Mesendoderm (in vitro differentiated cells): ENCODE measurements at regions not wholly inside any gene's neighbourhood (a gene's known extent, or its start where the extent isn't known, plus 50 kb on each side); places are given as distances from the start of the nearest gene placed in this dataset.

Source experiments
- DNase-seq: peaks from one replicate; pipeline ENCODE4 v3.0.0; 2013
- H2AK5ac ChIP-seq: 2 replicates; pipeline ENCODE4 v1.6.1; 2013; ENCODE audit warnings: low read length, inconsistent platforms
- H2BK120ac ChIP-seq: 2 replicates; pipeline ENCODE4 v1.6.1; 2013; ENCODE audit warnings: low read depth, mild to moderate bottlenecking, low read length, moderate library complexity, mixed read lengths
- H2BK15ac ChIP-seq: replicated peaks from 2 replicates; pipeline ENCODE4 v1.6.1; 2013; ENCODE audit warnings: low read depth, mild to moderate bottlenecking, moderate library complexity
- H2BK5ac ChIP-seq: 2 replicates; pipeline ENCODE4 v1.6.1; 2013; ENCODE audit warnings: low read length, inconsistent platforms
- H3K18ac ChIP-seq: 2 replicates; pipeline ENCODE4 v1.6.1; 2013; ENCODE audit warnings: mild to moderate bottlenecking, low read length, mixed read lengths
- H3K23ac ChIP-seq: one replicate; pipeline ENCODE4 v1.6.1; 2013; ENCODE audit warnings: low read length
- H3K27ac ChIP-seq: 2 replicates; pipeline ENCODE4 v1.5.1; 2013; ENCODE audit warnings: low read depth, mild to moderate bottlenecking, inconsistent platforms, low read length, moderate library complexity
- H3K27me3 ChIP-seq: 2 replicates; pipeline ENCODE4 v1.6.1; 2013; ENCODE audit warnings: low read length, control low read depth, mild to moderate bottlenecking, inconsistent platforms; ENCODE audit not compliant: insufficient read depth, poor library complexity
- H3K36me3 ChIP-seq: 2 replicates; pipeline ENCODE4 v1.6.1; 2013; ENCODE audit warnings: low read length, inconsistent platforms; ENCODE audit not compliant: control insufficient read depth, insufficient read depth
- H3K4ac ChIP-seq: one replicate; pipeline ENCODE4 v1.6.1; 2013; ENCODE audit warnings: low read depth, mild to moderate bottlenecking, low read length, moderate library complexity
- H3K4me1 ChIP-seq: 2 replicates; pipeline ENCODE4 v1.6.1; 2013; ENCODE audit warnings: low read depth, low read length, inconsistent platforms; ENCODE audit not compliant: control insufficient read depth
- H3K4me2 ChIP-seq: 2 replicates; pipeline ENCODE4 v1.6.1; 2013; ENCODE audit warnings: low read length
- H3K4me3 ChIP-seq: 2 replicates; pipeline ENCODE4 v1.5.1; 2013; ENCODE audit warnings: mild to moderate bottlenecking, low read length
- H3K56ac ChIP-seq: one replicate; pipeline ENCODE4 v1.6.1; 2013; ENCODE audit warnings: low read length
- H3K79me1 ChIP-seq: 2 replicates; pipeline ENCODE4 v1.6.1; 2013; ENCODE audit warnings: low read length, inconsistent platforms
- H3K79me2 ChIP-seq: 2 replicates; pipeline ENCODE4 v1.6.1; 2013; ENCODE audit warnings: mild to moderate bottlenecking, low read length; ENCODE audit not compliant: control insufficient read depth, insufficient read depth
- H3K9ac ChIP-seq: 2 replicates; pipeline ENCODE4 v1.6.1; 2013; ENCODE audit warnings: low read length, inconsistent platforms
- H4K5ac ChIP-seq: one replicate; pipeline ENCODE4 v1.6.1; 2013; ENCODE audit warnings: low read length
- H4K8ac ChIP-seq: one replicate; pipeline ENCODE4 v1.6.1; 2013; ENCODE audit warnings: low read depth, mild to moderate bottlenecking, control low read depth, low read length, moderate library complexity
- WGBS: extraction: QIAGEN DNeasy Blood & Tissue Kit; methylation state at CpG from one replicate; pipeline ENCODE4 v1.1.7; 2013; ENCODE audit warnings: low lambda C conversion rate, missing lambda C conversion rate; ENCODE audit not compliant: insufficient coverage; ENCODE audit errors: extremely low coverage; 5-methylcytosine and 5-hydroxymethylcytosine counted together

DNA sequence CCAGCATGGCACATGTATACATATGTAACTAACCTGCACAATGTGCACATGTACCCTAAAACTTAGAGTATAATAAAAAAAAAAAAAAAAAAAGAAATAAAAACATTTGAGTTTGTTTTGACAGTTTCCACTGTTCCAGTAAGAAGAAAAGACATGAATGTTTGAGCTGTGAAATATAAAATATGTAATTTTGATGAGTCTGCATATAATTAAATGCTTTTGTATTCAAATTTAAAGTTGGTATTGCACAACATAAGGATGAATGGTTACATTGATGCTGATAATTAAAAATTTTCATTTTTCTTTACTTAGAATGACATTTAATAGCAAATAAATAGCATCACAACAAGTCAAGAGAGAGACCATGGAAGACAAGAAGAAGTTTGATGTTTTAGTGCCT, 212.0 kb upstream of the RRP15 start:
- H3K27ac ChIP-seq = no peak overlapping the region
- H2BK120ac ChIP-seq = no peak overlapping the region
- H3K36me3 ChIP-seq = no peaks in the 10 kb centered on the region
- no peaks in the 10 kb centered on the region for H3K79me1 ChIP-seq
- no peaks in the 10 kb centered on the region for H3K27me3 ChIP-seq
- no peak overlapping the region for H3K4me2 ChIP-seq
- no peak for DNase-seq
- H3K4me1 ChIP-seq = no peaks in the 10 kb centered on the region
- H2BK15ac ChIP-seq = no peak overlapping the region
- no peak overlapping the region for H2AK5ac ChIP-seq
- no peaks in the 10 kb centered on the region for H3K79me2 ChIP-seq
- H4K8ac ChIP-seq = no peak overlapping the region
- H3K23ac ChIP-seq = no peak overlapping the region
- no peak overlapping the region for H4K5ac ChIP-seq
- no peak overlapping the region for H3K4me3 ChIP-seq
- no peak overlapping the region for H3K9ac ChIP-seq
- no peak overlapping the region for H3K18ac ChIP-seq
- no peak overlapping the region for H2BK5ac ChIP-seq
- no peak overlapping the region for H3K4ac ChIP-seq
- H3K56ac ChIP-seq = no peak overlapping the region

DNA sequence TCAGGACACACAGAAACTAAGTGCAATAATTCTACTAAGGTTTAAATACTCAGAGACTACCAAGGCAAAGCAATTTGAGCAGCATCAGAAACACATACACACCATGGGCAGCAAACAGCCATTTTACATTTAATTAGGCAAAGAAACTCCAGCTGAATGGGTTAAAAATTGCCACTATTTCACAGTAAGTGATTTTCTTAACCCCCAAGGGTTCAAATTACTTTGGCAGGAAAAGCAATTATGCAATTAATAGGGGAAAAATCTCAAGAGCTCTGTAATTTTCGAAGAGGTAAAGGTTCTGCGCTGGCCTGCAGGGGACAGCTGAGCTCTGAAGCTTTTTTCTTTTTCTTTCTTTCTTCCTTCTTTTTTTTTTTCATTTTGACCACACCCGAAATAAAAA, 206.2 kb upstream of the RRP15 start:
- Histone ChIP-seq H3K79me2 (no peaks in the 10 kb centered on the region), H4K8ac (no peak overlapping the region), H3K79me1 (no peaks in the 10 kb centered on the region), H3K4me1 (no peaks in the 10 kb centered on the region), H2BK120ac (no peak overlapping the region), H2BK15ac (no peak overlapping the region), H2BK5ac (no peak overlapping the region), H4K5ac (no peak overlapping the region), H3K4ac (no peak overlapping the region), H3K18ac (no peak overlapping the region), H3K23ac (no peak overlapping the region), H3K27me3 (no peaks in the 10 kb centered on the region), H3K9ac (no peak overlapping the region), H3K27ac (no peak overlapping the region), H2AK5ac (no peak overlapping the region), H3K4me3 (no peak overlapping the region), H3K4me2 (no peak overlapping the region), H3K56ac (no peak overlapping the region), H3K36me3 (no peaks in the 10 kb centered on the region)
- no peak for DNase-seq
- no CpG with 5 or more reads among the region's 3 CpGs for WGBS

DNA sequence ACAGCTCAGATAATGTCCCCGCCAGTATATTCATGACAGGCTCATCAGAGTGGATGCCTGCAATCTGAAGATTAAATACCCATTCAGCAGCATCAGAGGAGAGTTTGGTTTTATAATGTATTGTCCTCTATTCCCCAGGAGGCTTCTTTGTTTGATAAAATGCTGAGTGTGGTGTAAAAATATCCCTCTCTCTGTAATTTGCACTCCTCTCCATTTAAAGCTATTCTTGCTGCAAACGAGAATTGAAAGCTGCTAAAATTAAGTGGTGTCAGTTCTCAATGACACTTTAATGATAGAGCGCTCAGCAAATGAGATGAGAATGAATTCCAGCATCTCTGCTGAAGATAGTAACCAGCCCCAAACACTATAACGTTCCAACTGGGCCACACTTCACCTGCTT, 205.7 kb upstream of the RRP15 start:
- no peaks in the 10 kb centered on the region for H3K4me1 ChIP-seq
- WGBS = no CpG with 5 or more reads among the region's 4 CpGs
- H3K18ac ChIP-seq = no peak overlapping the region
- H2AK5ac ChIP-seq = no peak overlapping the region
- H3K9ac ChIP-seq = no peak overlapping the region
- no peak overlapping the region for H4K5ac ChIP-seq
- no peak overlapping the region for H2BK120ac ChIP-seq
- no peak overlapping the region for H3K23ac ChIP-seq
- no peak overlapping the region for H3K4ac ChIP-seq
- no peaks in the 10 kb centered on the region for H3K36me3 ChIP-seq
- no peak for DNase-seq
- H2BK15ac ChIP-seq = no peak overlapping the region
- H3K27ac ChIP-seq = no peak overlapping the region
- no peak overlapping the region for H4K8ac ChIP-seq
- H3K27me3 ChIP-seq = no peaks in the 10 kb centered on the region
- H2BK5ac ChIP-seq = no peak overlapping the region
- H3K79me2 ChIP-seq = no peaks in the 10 kb centered on the region
- no peaks in the 10 kb centered on the region for H3K79me1 ChIP-seq
- H3K56ac ChIP-seq = no peak overlapping the region
- H3K4me2 ChIP-seq = no peak overlapping the region
- no peak overlapping the region for H3K4me3 ChIP-seq

DNA sequence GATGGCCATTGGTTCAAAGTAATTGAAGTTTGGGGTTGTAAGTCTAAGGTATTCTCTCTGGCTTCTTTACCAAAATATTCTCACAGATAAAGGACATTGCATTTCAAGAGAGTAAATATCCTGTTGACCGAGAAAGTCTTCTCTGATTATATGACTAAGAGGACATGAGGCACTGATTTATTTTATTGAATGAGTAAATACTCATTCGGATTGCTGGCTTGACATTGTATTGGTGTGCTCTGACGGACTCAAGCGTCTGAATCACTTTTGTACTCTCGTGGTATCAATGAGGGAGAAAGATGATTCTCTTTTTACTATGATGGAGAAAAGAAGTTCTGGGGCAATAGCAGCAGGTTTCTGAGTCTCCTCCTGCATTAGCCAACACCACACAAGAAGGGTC, 205.3 kb upstream of the RRP15 start:
- H3K27me3 ChIP-seq = no peaks in the 10 kb centered on the region
- H3K79me1 ChIP-seq = no peaks in the 10 kb centered on the region
- no peak overlapping the region for H3K4me3 ChIP-seq

DNA sequence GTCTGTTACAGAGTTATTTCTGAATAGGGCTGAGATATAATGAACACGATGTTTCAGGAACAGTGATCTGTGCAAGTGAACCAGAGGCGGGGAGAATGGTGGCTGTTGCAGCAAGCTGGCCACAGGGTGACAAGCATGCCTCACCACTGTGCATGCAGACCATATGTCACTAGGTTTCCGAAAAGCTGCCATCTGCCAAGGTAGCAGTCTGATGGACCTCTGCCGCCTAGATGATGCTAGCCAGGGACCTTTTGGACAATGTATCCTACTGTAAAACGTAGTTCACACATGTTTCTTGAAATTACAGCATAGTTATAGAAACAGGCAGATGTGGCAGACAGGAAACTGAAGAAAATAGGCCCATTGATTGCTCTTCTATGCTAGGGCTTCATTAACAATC, 204.2 kb upstream of the RRP15 start:
- H3K4me1 ChIP-seq = no peaks in the 10 kb centered on the region
- no peak overlapping the region for H2BK15ac ChIP-seq
- H3K36me3 ChIP-seq = no peaks in the 10 kb centered on the region
- H3K4me3 ChIP-seq = no peak overlapping the region
- no peak overlapping the region for H4K8ac ChIP-seq
- no peak overlapping the region for H3K27ac ChIP-seq
- no CpG with 5 or more reads among the region's 5 CpGs for whole genome bisulfite sequencing
- no peaks in the 10 kb centered on the region for H3K27me3 ChIP-seq
- no peak overlapping the region for H3K4ac ChIP-seq
- H3K79me1 ChIP-seq = no peaks in the 10 kb centered on the region
- no peak overlapping the region for H3K4me2 ChIP-seq
- no peak overlapping the region for H2BK5ac ChIP-seq
- H2BK120ac ChIP-seq = no peak overlapping the region
- DNase-seq = no peak
- no peak overlapping the region for H2AK5ac ChIP-seq
- no peak overlapping the region for H3K23ac ChIP-seq
- H4K5ac ChIP-seq = no peak overlapping the region
- H3K79me2 ChIP-seq = no peaks in the 10 kb centered on the region
- H3K9ac ChIP-seq = no peak overlapping the region
- no peak overlapping the region for H3K56ac ChIP-seq
- no peak overlapping the region for H3K18ac ChIP-seq

More for the DNA sequence above, 205.3 kb upstream of the RRP15 start:
- H2BK15ac ChIP-seq = no peak overlapping the region
- no peak overlapping the region for H3K23ac ChIP-seq
- no peak overlapping the region for H2BK120ac ChIP-seq
- H2BK5ac ChIP-seq = no peak overlapping the region
- no peak overlapping the region for H2AK5ac ChIP-seq
- H3K9ac ChIP-seq = no peak overlapping the region
- no peak overlapping the region for H3K4me2 ChIP-seq
- no CpG with 5 or more reads among the region's 5 CpGs for WGBS
- no peak overlapping the region for H3K4ac ChIP-seq
- no peaks in the 10 kb centered on the region for H3K36me3 ChIP-seq
- H3K4me1 ChIP-seq = no peaks in the 10 kb centered on the region
- no peak overlapping the region for H3K56ac ChIP-seq
- no peak overlapping the region for H3K18ac ChIP-seq
- no peak for DNase-seq
- H4K8ac ChIP-seq = no peak overlapping the region
- no peak overlapping the region for H3K27ac ChIP-seq
- no peaks in the 10 kb centered on the region for H3K79me2 ChIP-seq
- no peak overlapping the region for H4K5ac ChIP-seq

DNA sequence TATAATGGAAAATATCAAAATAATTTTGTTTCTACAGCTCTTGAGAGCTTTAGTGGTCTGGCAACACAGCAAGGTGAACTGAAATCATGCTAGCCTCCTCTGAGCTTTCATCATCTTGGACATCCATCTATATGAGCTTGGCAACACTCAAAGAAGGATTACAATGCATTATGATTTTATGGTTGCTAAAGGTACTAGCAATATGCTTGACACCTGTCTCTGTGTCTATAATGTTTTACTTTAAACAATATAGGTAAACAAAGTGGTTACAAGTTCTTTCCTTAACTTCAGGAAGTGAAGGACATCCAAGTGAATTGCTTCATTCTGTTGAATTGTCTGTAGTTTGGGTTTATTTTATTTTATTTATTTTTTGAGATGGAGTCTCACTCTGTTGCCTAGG, 203.7 kb upstream of the RRP15 start:
- Histone ChIP-seq H2BK15ac (no peak overlapping the region), H3K18ac (no peak overlapping the region), H3K56ac (no peak overlapping the region), H3K9ac (no peak overlapping the region), H3K4me1 (no peaks in the 10 kb centered on the region), H4K5ac (no peak overlapping the region), H2BK120ac (no peak overlapping the region), H3K4me3 (no peak overlapping the region), H3K79me2 (no peaks in the 10 kb centered on the region), H3K27me3 (no peaks in the 10 kb centered on the region), H3K27ac (no peak overlapping the region), H2BK5ac (no peak overlapping the region), H4K8ac (no peak overlapping the region), H3K36me3 (no peaks in the 10 kb centered on the region), H2AK5ac (no peak overlapping the region), H3K79me1 (no peaks in the 10 kb centered on the region), H3K4me2 (no peak overlapping the region), H3K23ac (no peak overlapping the region), H3K4ac (no peak overlapping the region)
- DNase-seq = no peak
